Posterior vena cava (tissue), 2 donors: ENCODE measurements at regions not wholly inside any gene's neighbourhood (a gene's known extent, or its start where the extent isn't known, plus 50 kb on each side); places are given as distances from the start of the nearest gene placed in this dataset.

ENCODE experiments used
- DNase-seq: peaks from one replicate; pipeline ENCODE4 v3.0.0-alpha.2; 2020; ENCODE audit warnings: low spot score
- intact Hi-C, 2 donors: fragments of 100-400 bp; cut with DNase I; formaldehyde crosslinking; loops; one replicate each; pipeline versions ENCODE4 v1.14.1 to v1.14.2; 2022 to 2023
- donor health status: DM: yes; HTN: yes; CAD: no.
- donor health status: DM: yes; HTN: yes; CAD: no.

GRCh38 chr10:78972947-78973900 lies 95.5 kb upstream of the ZMIZ1 start:
- intact Hi-C loops: loop anchor here in 1 of 2 donors (5.0 to 10.0 kb wide), 2 partner anchors 94 to 172 kb away; partner anchors contain the start of gene ZMIZ1

GRCh38 chr10:78973901-78974616 lies 94.7 kb upstream of the ZMIZ1 start:
- intact Hi-C loops: loop anchor here in 1 of 2 donors (5.0 to 10.0 kb wide), 2 partner anchors 93 to 171 kb away; partner anchors contain the start of gene ZMIZ1
- peak; percentile 90 for DNase-seq

More at GRCh38 chr10:78972947-78973900, 95.5 kb upstream of the ZMIZ1 start:
- DNase-seq: peak; percentile 92

- peak; percentile 91 for DNase-seq
- intact Hi-C loops: loop anchor here (5.0 to 10.0 kb wide), 3 partner anchors 78 to 170 kb away; partner anchors contain the start of gene ZMIZ1 (in 2 of the 2)
Measured at GRCh38 chr10:78974617-78975317, 94.0 kb upstream of the ZMIZ1 start.

- intact Hi-C loops: loop anchor here (5.0 to 10.0 kb wide), 3 partner anchors 76 to 169 kb away; partner anchors contain the start of gene ZMIZ1 (in 1 of the 2)
- no peak for DNase-seq
Measured at GRCh38 chr10:78975926-78976325, 92.8 kb upstream of the ZMIZ1 start.

GRCh38 chr10:78976825-78977755 lies 91.7 kb upstream of the ZMIZ1 start:
- DNase-seq: no peak
- intact Hi-C loops: loop anchor here (5.0 to 10.0 kb wide), 3 partner anchors 75 to 168 kb away; partner anchors contain the start of gene ZMIZ1 (in 1 of the 2)

DNA sequence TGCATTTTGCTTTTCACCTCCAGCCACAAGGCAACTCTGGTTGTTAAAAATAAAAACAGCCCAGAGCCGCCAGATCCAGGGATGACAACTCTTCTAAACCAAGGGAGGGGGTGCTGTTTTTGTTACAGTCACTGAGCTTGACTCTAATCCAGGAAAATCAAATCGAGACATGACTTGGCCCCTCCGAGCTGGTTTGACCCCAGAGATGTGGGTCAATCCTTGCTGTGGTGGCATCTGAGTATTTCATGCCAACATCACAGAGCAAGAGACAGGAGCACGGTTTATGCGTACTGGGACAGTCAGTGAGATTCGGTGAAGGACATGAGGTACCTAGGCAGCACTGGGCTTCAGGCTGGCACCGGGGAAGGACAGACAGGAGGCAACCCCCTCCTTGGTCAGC lies 88.8 kb upstream of the ZMIZ1 start:
- no peak for DNase-seq
- intact Hi-C loops: loop anchor here (5.0 to 10.0 kb wide), 3 partner anchors 72 to 165 kb away; partner anchors contain the start of gene ZMIZ1 (in 1 of the 2)

DNA sequence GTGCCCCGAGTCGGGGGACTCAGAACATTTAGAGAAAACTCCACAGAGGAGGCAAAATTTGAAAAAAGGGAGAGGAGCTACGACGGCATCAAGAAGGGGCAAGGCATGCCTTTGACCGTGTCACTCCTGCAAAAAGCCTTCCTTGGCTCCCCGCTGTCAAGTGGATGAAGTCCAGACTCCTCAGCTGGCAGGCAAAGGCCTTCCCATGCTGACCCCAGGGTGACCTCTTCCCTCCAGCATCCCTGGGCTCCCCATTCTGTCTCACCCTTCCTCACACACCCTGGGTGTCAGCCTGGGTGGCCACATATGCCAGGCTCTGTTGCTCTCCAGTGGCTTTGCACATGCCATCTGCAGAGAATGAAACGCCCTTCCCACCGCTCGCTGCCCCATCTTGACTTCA lies 88.4 kb upstream of the ZMIZ1 start:
- DNase-seq: no peak

DNA sequence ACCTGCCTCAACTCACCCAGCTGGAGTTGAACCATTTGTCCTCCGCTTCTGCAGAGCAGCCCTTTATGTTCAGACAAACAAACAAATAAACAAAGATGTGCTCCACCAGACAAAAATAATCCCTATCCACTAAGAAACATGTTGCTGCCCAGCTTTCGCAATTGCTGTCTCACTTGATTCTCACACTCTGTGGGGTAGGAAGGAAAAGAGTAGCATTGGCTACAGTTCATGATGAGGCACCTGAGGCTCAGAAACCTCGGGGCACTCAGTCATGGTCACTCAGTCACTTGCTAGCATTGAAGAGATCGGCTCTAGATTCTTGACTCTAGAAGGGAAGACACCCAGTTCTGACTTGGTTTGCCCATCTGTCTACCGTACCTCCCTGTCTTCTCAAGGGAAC lies 88.0 kb upstream of the ZMIZ1 start:
- intact Hi-C loops: loop anchor here in 1 of 2 donors (1.0 kb wide), 1 partner anchor 41 kb away; no protein-coding TSS in a partner anchor
- DNase-seq: no peak

More for the DNA sequence above, 88.4 kb upstream of the ZMIZ1 start:
- intact Hi-C loops: no loop called here

DNA sequence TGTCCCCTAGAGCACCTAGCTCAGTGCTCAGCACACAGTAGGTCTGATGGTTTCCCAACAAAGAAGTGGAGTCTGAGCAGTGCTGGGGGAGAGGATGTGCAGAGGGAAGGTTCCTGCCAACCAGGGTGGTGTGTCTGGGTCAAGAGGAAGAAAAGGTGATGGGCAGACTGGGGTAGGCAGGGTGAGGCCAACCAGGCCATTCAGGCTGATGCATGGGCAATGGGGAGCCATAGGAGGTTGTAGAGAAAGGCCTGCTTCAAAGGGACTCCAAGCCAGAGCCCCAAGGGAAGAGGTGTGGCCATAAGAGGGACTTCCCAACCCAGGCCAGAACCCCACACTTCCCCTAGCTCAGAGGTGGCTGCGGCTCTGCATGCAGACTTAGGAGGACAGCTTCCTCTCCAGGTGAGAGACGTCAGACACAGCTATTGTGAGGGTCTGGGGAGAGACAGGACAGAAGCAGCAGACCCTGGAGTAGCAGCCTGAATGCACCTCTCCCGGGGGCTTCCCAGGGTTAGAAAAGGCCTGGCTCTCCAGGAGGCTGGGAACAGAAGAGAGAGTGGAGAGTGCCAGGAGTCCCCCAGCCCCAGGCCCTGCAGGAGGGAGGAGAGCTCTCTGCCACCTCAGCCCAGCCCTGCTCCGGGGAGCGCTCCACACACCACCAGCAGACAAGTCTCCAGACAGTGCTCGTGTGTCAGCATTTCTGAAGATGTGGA lies 87.4 kb upstream of the ZMIZ1 start:
- intact Hi-C loops: loop anchor here in 1 of 2 donors (1.0 kb wide), 1 partner anchor 41 kb away; no protein-coding TSS in a partner anchor
- no peak for DNase-seq

DNA sequence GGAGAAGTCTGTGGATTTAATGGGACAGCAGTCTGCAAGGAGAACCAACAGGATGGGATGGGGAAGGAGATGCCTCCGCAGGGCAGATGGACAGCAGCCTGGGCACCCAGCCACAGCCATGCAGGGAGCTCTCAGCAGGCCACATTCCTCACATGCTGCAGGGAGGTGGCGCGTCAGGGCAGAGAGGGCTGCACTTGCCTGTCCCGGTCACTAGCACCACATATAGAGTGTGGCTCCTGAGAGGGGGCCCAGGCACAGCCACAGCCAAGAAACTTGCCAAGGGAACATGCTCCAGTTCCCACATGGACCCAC lies 86.8 kb upstream of the ZMIZ1 start:
- DNase-seq: no peak

GRCh38 chr10:78982726-78983125 lies 86.0 kb upstream of the ZMIZ1 start:
- intact Hi-C loops: no loop called here
- no peak for DNase-seq

More for the DNA sequence above, 86.8 kb upstream of the ZMIZ1 start:
- intact Hi-C loops: loop anchor here in 1 of 2 donors (1.0 kb wide), 1 partner anchor 42 kb away; no protein-coding TSS in a partner anchor

- DNase-seq: no peak
- intact Hi-C loops: no loop called here
Measured at GRCh38 chr10:78983608-78984007, 85.2 kb upstream of the ZMIZ1 start.

DNA sequence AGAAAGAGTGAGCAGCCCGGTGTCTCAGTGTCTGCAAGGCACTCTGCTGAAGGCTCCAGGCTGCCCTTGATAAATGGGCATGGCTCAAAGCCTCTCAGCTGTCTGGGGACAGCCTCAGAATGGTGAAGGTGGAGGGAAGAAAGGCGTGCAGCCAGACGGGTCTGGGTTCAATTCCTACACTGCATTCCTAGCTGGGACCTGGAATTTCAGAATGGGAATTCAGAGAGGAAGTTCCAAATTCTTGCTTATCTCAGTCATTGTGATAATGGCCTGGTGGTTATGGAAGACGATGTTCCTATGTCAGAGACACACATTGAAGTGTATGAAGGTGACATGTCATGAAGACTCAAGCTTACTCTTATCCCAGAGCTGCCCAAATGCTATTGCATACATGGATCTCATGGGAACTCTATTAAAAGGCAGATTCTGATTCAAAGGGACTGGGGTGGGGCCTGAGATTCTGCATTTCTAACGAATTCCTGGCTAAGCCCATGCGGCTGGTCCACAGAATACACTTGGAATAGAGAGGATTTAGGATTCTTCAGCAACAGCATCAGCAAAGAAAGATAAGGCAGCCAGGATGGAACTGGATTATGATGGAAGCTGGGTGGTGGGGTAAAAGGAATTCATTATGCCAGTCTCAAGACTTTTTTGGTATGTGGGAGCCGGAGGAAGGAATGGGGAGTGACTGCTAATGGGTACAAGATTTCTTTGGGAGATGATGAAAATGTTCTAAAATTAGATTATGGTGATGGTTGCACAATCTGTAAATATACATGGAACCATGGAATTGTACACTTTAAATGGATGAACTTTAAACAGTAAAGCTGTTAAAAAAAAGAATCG lies 82.6 kb upstream of the ZMIZ1 start:
- no peak for DNase-seq
- intact Hi-C loops: no loop called here

DNA sequence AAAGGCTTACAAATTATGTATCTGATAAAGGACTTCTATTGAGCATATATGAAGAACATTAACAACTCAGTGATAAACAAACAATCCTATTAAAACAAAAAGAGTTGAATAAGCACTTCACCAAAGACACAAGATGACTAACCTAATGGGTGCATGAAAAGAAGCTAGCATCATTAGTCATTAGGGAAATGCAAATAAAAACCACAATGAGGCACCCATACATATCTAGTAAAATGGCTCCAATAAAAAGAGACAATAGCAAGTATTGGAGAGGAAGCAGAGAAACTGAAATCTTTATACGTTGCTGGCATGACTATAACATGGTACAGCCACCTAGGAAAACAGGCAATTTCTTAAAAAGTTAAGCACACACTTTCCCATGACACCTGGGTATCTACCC lies 77.6 kb upstream of the ZMIZ1 start:
- intact Hi-C loops: no loop called here
- no peak for DNase-seq

- intact Hi-C loops: no loop called here
- DNase-seq: no peak
Measured at GRCh38 chr10:78992333-78992732, 76.4 kb upstream of the ZMIZ1 start.

DNA sequence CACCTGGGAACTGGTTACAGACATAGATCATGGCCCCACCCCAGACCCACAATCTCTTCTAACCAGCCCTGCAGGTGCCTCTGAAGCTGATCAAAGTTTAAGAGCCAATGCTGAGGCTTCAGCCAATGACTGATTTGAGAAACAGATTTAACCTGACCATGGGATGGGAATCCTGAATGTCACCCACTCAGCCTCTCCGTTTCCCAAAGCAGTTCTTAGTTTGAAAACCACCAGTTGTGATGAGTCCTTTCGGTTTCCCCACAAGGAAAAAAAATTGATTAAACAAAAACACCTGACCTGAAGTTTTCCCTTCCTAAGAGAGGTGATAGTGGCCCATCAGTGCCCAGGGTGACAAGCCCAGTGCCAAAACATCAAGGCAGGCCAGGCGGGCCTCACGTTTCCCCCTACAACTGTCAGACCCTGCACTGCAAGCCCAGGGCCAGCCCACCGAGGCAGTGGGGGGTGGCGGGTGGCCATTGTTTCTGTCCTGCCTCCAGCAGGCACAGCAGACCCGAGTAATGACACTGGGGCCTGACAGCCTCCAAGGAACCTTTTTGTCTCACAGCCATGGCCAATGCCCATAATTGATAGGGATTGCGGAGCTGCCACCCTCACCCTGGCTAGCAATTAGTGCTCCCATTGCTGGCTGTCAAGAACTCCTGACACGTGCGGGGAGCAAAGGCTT lies 75.4 kb upstream of the ZMIZ1 start:
- DNase-seq: no peak
- intact Hi-C loops: no loop called here
